ENCODE measurements at regions not wholly inside any gene's neighbourhood (a gene's known extent, or its start where the extent isn't known, plus 50 kb on each side); places are given as distances from the start of the nearest gene placed in this dataset.
"Not testable (repeated sequence)": the region's sequence is repeated elsewhere in the genome, so short reads cannot be mapped to it uniquely, and the experiment has no call there.

- Histone ChIP-seq H3K4me3 (no peak overlapping the region), H3K27ac (no peak overlapping the region), H3K36me3 (no peaks in the 10 kb centered on the region), H3K27me3 (replicated peaks; ENCODE audit: insufficient read depth) (no peaks in the 10 kb centered on the region), H3K9me3 (no peaks in the 10 kb centered on the region), H3K4me1 (replicated peaks) (no peaks in the 10 kb centered on the region)
- WGBS, result 29% methylated on average over 2 of the region's 2 CpGs
- TF ChIP-seq POLR2AphosphoS5 (IDR thresholded peaks at IDR 0.05), result no peak
- TF ChIP-seq CTCF (IDR thresholded peaks at IDR 0.05), result no peak
- no peak for TF ChIP-seq POLR2A (IDR thresholded peaks at IDR 0.05)
- no peak for DNase-seq (ENCODE audit: low spot score)
- intact Hi-C loops (cut with DNase I), result no loop called here
Observed at GRCh38 chrX:130497531-130497930, 95.7 kb downstream of the RBMX2 start.

- Histone ChIP-seq H3K4me3 (no peak overlapping the region), H3K4me1 (replicated peaks) (no peaks in the 10 kb centered on the region), H3K27ac (no peak overlapping the region), H3K9me3 (no peaks in the 10 kb centered on the region), H3K36me3 (no peaks in the 10 kb centered on the region), H3K27me3 (replicated peaks; ENCODE audit: insufficient read depth) (no peaks in the 10 kb centered on the region)
- DNase-seq (ENCODE audit: low spot score), result no peak
- intact Hi-C loops (cut with DNase I), result no loop called here
- 93% methylated on average over 1 of the region's 1 CpG for WGBS
- TF ChIP-seq CTCF (IDR thresholded peaks at IDR 0.05) (no peak), POLR2AphosphoS5 (IDR thresholded peaks at IDR 0.05) (no peak), POLR2A (IDR thresholded peaks at IDR 0.05) (no peak)
Observed at GRCh38 chrX:130498653-130499274, 97.0 kb downstream of the RBMX2 start.

GRCh38 chrX:130502016-130502570 lies 100.3 kb downstream of the RBMX2 start:
- H3K27ac ChIP-seq, result no peak overlapping the region
- H3K4me3 ChIP-seq, result no peak overlapping the region
- no peaks in the 10 kb centered on the region for H3K36me3 ChIP-seq
- DNase-seq (ENCODE audit: low spot score), result no peak
- H3K9me3 ChIP-seq, result no peaks in the 10 kb centered on the region
- WGBS, result 77% methylated on average over 3 of the region's 3 CpGs
- TF ChIP-seq POLR2A (IDR thresholded peaks at IDR 0.05) (no peak), POLR2AphosphoS5 (IDR thresholded peaks at IDR 0.05) (no peak), CTCF (IDR thresholded peaks at IDR 0.05) (no peak)
- intact Hi-C loops (cut with DNase I), result no loop called here
- no peaks in the 10 kb centered on the region for H3K27me3 ChIP-seq (replicated peaks; ENCODE audit: insufficient read depth)
- H3K4me1 ChIP-seq (replicated peaks), result no peaks in the 10 kb centered on the region

GRCh38 chrX:130504019-130504418 lies 102.2 kb downstream of the RBMX2 start:
- H3K9me3 ChIP-seq, result no peaks in the 10 kb centered on the region
- intact Hi-C loops (cut with DNase I), result no loop called here
- no peak for DNase-seq (ENCODE audit: low spot score)
- H3K27me3 ChIP-seq (replicated peaks; ENCODE audit: insufficient read depth), result no peaks in the 10 kb centered on the region
- TF ChIP-seq POLR2A (IDR thresholded peaks at IDR 0.05) (no peak), POLR2AphosphoS5 (IDR thresholded peaks at IDR 0.05) (no peak)
- no peak overlapping the region for H3K27ac ChIP-seq
- no peaks in the 10 kb centered on the region for H3K36me3 ChIP-seq
- no peaks in the 10 kb centered on the region for H3K4me1 ChIP-seq (replicated peaks)
- no peak overlapping the region for H3K4me3 ChIP-seq
- 85% methylated on average over 2 of the region's 2 CpGs for WGBS

GRCh38 chrX:130507015-130507414 lies 105.2 kb downstream of the RBMX2 start:
- WGBS, result 90% methylated on average over 2 of the region's 2 CpGs
- no peaks in the 10 kb centered on the region for H3K27me3 ChIP-seq (replicated peaks; ENCODE audit: insufficient read depth)
- H3K4me1 ChIP-seq (replicated peaks), result no peaks in the 10 kb centered on the region
- H3K36me3 ChIP-seq, result no peaks in the 10 kb centered on the region
- no peak overlapping the region for H3K4me3 ChIP-seq
- no peak for TF ChIP-seq POLR2A (IDR thresholded peaks at IDR 0.05)
- no peak for TF ChIP-seq CTCF (IDR thresholded peaks at IDR 0.05)
- no peak for TF ChIP-seq POLR2AphosphoS5 (IDR thresholded peaks at IDR 0.05)
- DNase-seq (ENCODE audit: low spot score), result no peak
- intact Hi-C loops (cut with DNase I), result no loop called here
- H3K27ac ChIP-seq, result no peak overlapping the region
- no peaks in the 10 kb centered on the region for H3K9me3 ChIP-seq

GRCh38 chrX:130512534-130512933 lies 110.7 kb downstream of the RBMX2 start:
- H3K4me3 ChIP-seq; H3K27ac ChIP-seq; H3K9me3 ChIP-seq; H3K36me3 ChIP-seq; H3K4me1 ChIP-seq (replicated peaks); intact Hi-C loops (cut with DNase I); H3K27me3 ChIP-seq (replicated peaks; ENCODE audit: insufficient read depth); DNase-seq (ENCODE audit: low spot score): not testable (repeated sequence)
- WGBS, result 80% methylated on average over 3 of the region's 3 CpGs

Measured in prostate gland (tissue), 2 donors.